Fibroblast of the aortic adventitia (primary cell): ENCODE measurements at regions not wholly inside any gene's neighbourhood (a gene's known extent, or its start where the extent isn't known, plus 50 kb on each side); places are given as distances from the start of the nearest gene placed in this dataset. TPM values are rescaled to one million over a fixed set of nuclear protein-coding genes. Genes with fewer than 3 reads are reported as not detected.

Source experiments
- DNase-seq: peaks from one replicate; pipeline ENCODE4 v3.0.0-alpha.2; 2010; ENCODE audit warnings: low read depth
- H3K4me3 ChIP-seq: 2 replicates; pipeline ENCODE4 v1.5.1; 2011; ENCODE audit warnings: low read depth, mild to moderate bottlenecking, control low read depth, low read length, moderate library complexity
- CTCF ChIP-seq: IDR thresholded peaks from 2 replicates; pipeline ENCODE4 v1.5.1; 2011; ENCODE audit warnings: mild to moderate bottlenecking, low read length, control low read depth, inconsistent platforms; ENCODE audit not compliant: insufficient read depth
- small RNA-seq: library from RNA; depleted of rRNA; stranded (forward); fragments of <200 nt; gene quantifications from one replicate; pipeline ENCODE3, GENCODE V24; 2012

- TF ChIP-seq CTCF, result no peak
- H3K4me3 ChIP-seq, result no peak overlapping the region
- no peak for DNase-seq
Measured at GRCh38 chr4:44806071-44806470, 79.7 kb upstream of the GNPDA2 start.

- no peak for TF ChIP-seq CTCF
- no peak overlapping the region for H3K4me3 ChIP-seq
Measured at GRCh38 chr4:44804301-44804700, 77.9 kb upstream of the GNPDA2 start.

GRCh38 chr4:44801384-44801783 is 75.0 kb upstream of the GNPDA2 start:
- TF ChIP-seq CTCF, result no peak
- no peak overlapping the region for H3K4me3 ChIP-seq
- DNase-seq, result no peak

More at GRCh38 chr4:44804301-44804700, 77.9 kb upstream of the GNPDA2 start:
- no peak for DNase-seq

- DNase-seq, result no peak
- no peak overlapping the region for H3K4me3 ChIP-seq
- no peak for TF ChIP-seq CTCF
Measured at GRCh38 chr4:44791831-44792230, 65.5 kb upstream of the GNPDA2 start.

GRCh38 chr4:44777115-44777514 is 50.8 kb upstream of the GNPDA2 start:
- DNase-seq, result no peak
- H3K4me3 ChIP-seq, result no peak overlapping the region
- no peak for TF ChIP-seq CTCF

Small RNA genes lying in the stretch of these regions (small RNA-seq; reads per million reads assigned to genes)
- gene RNU6-931P, result not detected
